WTC11 (cell line): ENCODE measurements at regions not wholly inside any gene's neighbourhood (a gene's known extent, or its start where the extent isn't known, plus 50 kb on each side); places are given as distances from the start of the nearest gene placed in this dataset.

Source experiments
- ATAC-seq: fragments of 200-7000 bp; cut with Tn5 transposase; 2 replicates; pipeline ENCODE4 v1.10.0; 2021; ENCODE audit warnings: mild to moderate bottlenecking, moderate library complexity
- CTCF ChIA-PET: fragments of 300-600 bp; sonication (Branson Sonifier 250); formaldehyde crosslinking; loops from one replicate; lab custom pipeline; 2021; ENCODE audit warnings: antibody characterized with exemption; lab: Charles Lee
- POLR2A ChIA-PET: fragments of 350-600 bp; sonication (Branson Sonifier 250); formaldehyde crosslinking; loops from one replicate; lab custom pipeline; 2021; ENCODE audit warnings: antibody characterized with exemption; lab: Charles Lee
- DNase-seq: peaks from one replicate; pipeline ENCODE4 v3.0.0; 2021; ENCODE audit warnings: low spot score
- H3K27ac Mint-ChIP-seq: 2 replicates; pipeline ENCODE4 v1.8.0; 2021; ENCODE audit warnings: mixed read lengths
- H3K27me3 Mint-ChIP-seq: 2 replicates; pipeline ENCODE4 v1.8.0; 2021; ENCODE audit warnings: low read depth, mild to moderate bottlenecking, moderate library complexity, mixed read lengths
- H3K36me3 Mint-ChIP-seq: 2 replicates; pipeline ENCODE4 v1.8.0; 2021; ENCODE audit warnings: mixed read lengths
- H3K4me1 Mint-ChIP-seq: 2 replicates; pipeline ENCODE4 v1.8.0; 2022; ENCODE audit warnings: mixed read lengths
- H3K4me3 Mint-ChIP-seq: 2 replicates; pipeline ENCODE4 v1.8.0; 2021; ENCODE audit warnings: mild to moderate bottlenecking, moderate library complexity, mixed read lengths
- H3K9me3 Mint-ChIP-seq: 2 replicates; pipeline ENCODE4 v1.8.0; 2021; ENCODE audit warnings: mixed read lengths
- AFF4 ChIP-seq: sonication (generic); formaldehyde crosslinking; IDR thresholded peaks from 2 replicates; pipeline ENCODE4 v1.8.1; 2023; ENCODE audit warnings: mild to moderate bottlenecking, missing genetic modification reagents, borderline replicate concordance
- CBFB ChIP-seq: sonication (generic); formaldehyde crosslinking; IDR thresholded peaks from 2 replicates; pipeline ENCODE4 v1.8.1; 2022; ENCODE audit warnings: mild to moderate bottlenecking, low read depth, missing genetic modification reagents
- ETV6 ChIP-seq: sonication (generic); formaldehyde crosslinking; IDR thresholded peaks from 2 replicates; pipeline ENCODE4 v1.8.1; 2022; ENCODE audit warnings: mild to moderate bottlenecking, missing genetic modification reagents
- GRHL2 ChIP-seq: fragments of 250-450 bp; sonication (Bioruptor Pico); IDR thresholded peaks from 2 replicates; pipeline ENCODE4 v1.8.0; 2022; ENCODE audit warnings: mild to moderate bottlenecking, moderate library complexity; ENCODE audit not compliant: insufficient replicate concordance, severe bottlenecking
- HMGXB4 ChIP-seq: sonication (generic); formaldehyde crosslinking; IDR thresholded peaks from 2 replicates; pipeline ENCODE4 v1.8.1; 2023; ENCODE audit warnings: mild to moderate bottlenecking, moderate library complexity, missing genetic modification reagents
- KAT7 ChIP-seq: sonication (generic); formaldehyde crosslinking; IDR thresholded peaks from 2 replicates; pipeline ENCODE4 v1.8.1; 2023; ENCODE audit warnings: missing genetic modification reagents, mild to moderate bottlenecking, borderline replicate concordance
- NFATC4 ChIP-seq: fragments of 250-450 bp; sonication (Bioruptor Pico); IDR thresholded peaks from 2 replicates; pipeline ENCODE4 v1.9.0; 2021; ENCODE audit warnings: mild to moderate bottlenecking
- SOX15 ChIP-seq: fragments of 250-450 bp; sonication (Bioruptor Pico); IDR thresholded peaks from 2 replicates; pipeline ENCODE4 v1.9.0; 2021; ENCODE audit warnings: mild to moderate bottlenecking
- TP53 ChIP-seq: sonication (generic); formaldehyde crosslinking; IDR thresholded peaks from 2 replicates; pipeline ENCODE4 v1.8.1; 2023; ENCODE audit warnings: mild to moderate bottlenecking, missing genetic modification reagents
- ZBTB21 ChIP-seq: sonication (generic); formaldehyde crosslinking; IDR thresholded peaks from 2 replicates; pipeline ENCODE4 v1.8.1; 2023; ENCODE audit warnings: mild to moderate bottlenecking, missing genetic modification reagents, borderline replicate concordance
- ZBTB43 ChIP-seq: sonication (generic); formaldehyde crosslinking; IDR thresholded peaks from 2 replicates; pipeline ENCODE4 v1.8.1; 2023; ENCODE audit warnings: mild to moderate bottlenecking, missing genetic modification reagents
- ZNF121 ChIP-seq: sonication (generic); formaldehyde crosslinking; IDR thresholded peaks from 2 replicates; pipeline ENCODE4 v1.8.0; 2023; ENCODE audit warnings: missing genetic modification reagents
- TF ChIP-seq, protein P1 (sequence below): sonication (generic); formaldehyde crosslinking; IDR thresholded peaks from 2 replicates; pipeline ENCODE4 v1.8.0; 2022; ENCODE audit warnings: mild to moderate bottlenecking, missing genetic modification reagents
- TF ChIP-seq, protein P2 (sequence below): sonication (generic); formaldehyde crosslinking; IDR thresholded peaks from 2 replicates; pipeline ENCODE4 v1.8.0; 2022; ENCODE audit warnings: mild to moderate bottlenecking, missing genetic modification reagents
- TF ChIP-seq, protein P3 (sequence below): fragments of 250-450 bp; sonication (Bioruptor Pico); IDR thresholded peaks from 2 replicates; pipeline ENCODE4 v1.9.0; 2021; ENCODE audit warnings: mild to moderate bottlenecking, borderline replicate concordance
- TF ChIP-seq, protein P4 (sequence below): fragments of 250-450 bp; sonication (Bioruptor Pico); IDR thresholded peaks from 2 replicates; pipeline ENCODE4 v1.9.0; 2021; ENCODE audit warnings: mild to moderate bottlenecking

- TF ChIP-seq, protein P1, sequence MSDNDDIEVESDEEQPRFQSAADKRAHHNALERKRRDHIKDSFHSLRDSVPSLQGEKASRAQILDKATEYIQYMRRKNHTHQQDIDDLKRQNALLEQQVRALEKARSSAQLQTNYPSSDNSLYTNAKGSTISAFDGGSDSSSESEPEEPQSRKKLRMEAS (CRISPR knock-in tag): no peak
Measured at GRCh38 chr6:9403736-9404135, 968.4 kb upstream of the SLC35B3 start (continued).

- TF ChIP-seq ETV6 (CRISPR knock-in tag) (no peak), SOX15 (CRISPR knock-in tag) (no peak), ZNF121 (CRISPR knock-in tag) (no peak), ZBTB43 (CRISPR knock-in tag) (no peak), HMGXB4 (CRISPR knock-in tag) (no peak), ZBTB21 (no peak), KAT7 (CRISPR knock-in tag) (no peak), TP53 (CRISPR knock-in tag) (no peak)
- TF ChIP-seq, protein P2, sequence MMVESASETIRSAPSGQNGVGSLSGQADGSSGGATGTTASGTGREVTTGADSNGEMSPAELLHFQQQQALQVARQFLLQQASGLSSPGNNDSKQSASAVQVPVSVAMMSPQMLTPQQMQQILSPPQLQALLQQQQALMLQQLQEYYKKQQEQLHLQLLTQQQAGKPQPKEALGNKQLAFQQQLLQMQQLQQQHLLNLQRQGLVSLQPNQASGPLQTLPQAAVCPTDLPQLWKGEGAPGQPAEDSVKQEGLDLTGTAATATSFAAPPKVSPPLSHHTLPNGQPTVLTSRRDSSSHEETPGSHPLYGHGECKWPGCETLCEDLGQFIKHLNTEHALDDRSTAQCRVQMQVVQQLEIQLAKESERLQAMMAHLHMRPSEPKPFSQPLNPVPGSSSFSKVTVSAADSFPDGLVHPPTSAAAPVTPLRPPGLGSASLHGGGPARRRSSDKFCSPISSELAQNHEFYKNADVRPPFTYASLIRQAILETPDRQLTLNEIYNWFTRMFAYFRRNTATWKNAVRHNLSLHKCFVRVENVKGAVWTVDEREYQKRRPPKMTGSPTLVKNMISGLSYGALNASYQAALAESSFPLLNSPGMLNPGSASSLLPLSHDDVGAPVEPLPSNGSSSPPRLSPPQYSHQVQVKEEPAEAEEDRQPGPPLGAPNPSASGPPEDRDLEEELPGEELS (CRISPR knock-in tag): no peak
- TF ChIP-seq, protein P3, sequence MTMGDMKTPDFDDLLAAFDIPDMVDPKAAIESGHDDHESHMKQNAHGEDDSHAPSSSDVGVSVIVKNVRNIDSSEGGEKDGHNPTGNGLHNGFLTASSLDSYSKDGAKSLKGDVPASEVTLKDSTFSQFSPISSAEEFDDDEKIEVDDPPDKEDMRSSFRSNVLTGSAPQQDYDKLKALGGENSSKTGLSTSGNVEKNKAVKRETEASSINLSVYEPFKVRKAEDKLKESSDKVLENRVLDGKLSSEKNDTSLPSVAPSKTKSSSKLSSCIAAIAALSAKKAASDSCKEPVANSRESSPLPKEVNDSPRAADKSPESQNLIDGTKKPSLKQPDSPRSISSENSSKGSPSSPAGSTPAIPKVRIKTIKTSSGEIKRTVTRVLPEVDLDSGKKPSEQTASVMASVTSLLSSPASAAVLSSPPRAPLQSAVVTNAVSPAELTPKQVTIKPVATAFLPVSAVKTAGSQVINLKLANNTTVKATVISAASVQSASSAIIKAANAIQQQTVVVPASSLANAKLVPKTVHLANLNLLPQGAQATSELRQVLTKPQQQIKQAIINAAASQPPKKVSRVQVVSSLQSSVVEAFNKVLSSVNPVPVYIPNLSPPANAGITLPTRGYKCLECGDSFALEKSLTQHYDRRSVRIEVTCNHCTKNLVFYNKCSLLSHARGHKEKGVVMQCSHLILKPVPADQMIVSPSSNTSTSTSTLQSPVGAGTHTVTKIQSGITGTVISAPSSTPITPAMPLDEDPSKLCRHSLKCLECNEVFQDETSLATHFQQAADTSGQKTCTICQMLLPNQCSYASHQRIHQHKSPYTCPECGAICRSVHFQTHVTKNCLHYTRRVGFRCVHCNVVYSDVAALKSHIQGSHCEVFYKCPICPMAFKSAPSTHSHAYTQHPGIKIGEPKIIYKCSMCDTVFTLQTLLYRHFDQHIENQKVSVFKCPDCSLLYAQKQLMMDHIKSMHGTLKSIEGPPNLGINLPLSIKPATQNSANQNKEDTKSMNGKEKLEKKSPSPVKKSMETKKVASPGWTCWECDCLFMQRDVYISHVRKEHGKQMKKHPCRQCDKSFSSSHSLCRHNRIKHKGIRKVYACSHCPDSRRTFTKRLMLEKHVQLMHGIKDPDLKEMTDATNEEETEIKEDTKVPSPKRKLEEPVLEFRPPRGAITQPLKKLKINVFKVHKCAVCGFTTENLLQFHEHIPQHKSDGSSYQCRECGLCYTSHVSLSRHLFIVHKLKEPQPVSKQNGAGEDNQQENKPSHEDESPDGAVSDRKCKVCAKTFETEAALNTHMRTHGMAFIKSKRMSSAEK (CRISPR knock-in tag): no peak
- ATAC-seq: no peak
- Mint-ChIP-seq H3K27me3 (peaks cover 10% of the 10 kb centered on the region), H3K27ac (no peak overlapping the region), H3K4me1 (peaks cover 10% of the 10 kb centered on the region), H3K36me3 (no peaks in the 10 kb centered on the region), H3K4me3 (no peak overlapping the region), H3K9me3 (no peaks in the 10 kb centered on the region)
- DNase-seq: no peak
- ChIA-PET CTCF (no interaction called here), POLR2A (no interaction called here)
Measured at GRCh38 chr6:9401960-9402359, 966.6 kb upstream of the SLC35B3 start.

- ChIA-PET POLR2A (no interaction called here), CTCF (no interaction called here)
- no peaks in the 10 kb centered on the region for H3K9me3 Mint-ChIP-seq
- no peak overlapping the region for H3K4me3 Mint-ChIP-seq
- ATAC-seq: no peak
- H3K4me1 Mint-ChIP-seq: peaks cover 5% of the 10 kb centered on the region
- no peak for DNase-seq
- no peaks in the 10 kb centered on the region for H3K36me3 Mint-ChIP-seq
- H3K27me3 Mint-ChIP-seq: peaks cover 5% of the 10 kb centered on the region
- H3K27ac Mint-ChIP-seq: no peak overlapping the region
- TF ChIP-seq TP53 (CRISPR knock-in tag): no peak
- TF ChIP-seq NFATC4 (CRISPR knock-in tag): no peak
- no peak for TF ChIP-seq AFF4 (CRISPR knock-in tag)
- no peak for TF ChIP-seq CBFB
- no peak for TF ChIP-seq GRHL2 (CRISPR knock-in tag)
- TF ChIP-seq, protein P1 (CRISPR knock-in tag): no peak
- TF ChIP-seq, protein P4, sequence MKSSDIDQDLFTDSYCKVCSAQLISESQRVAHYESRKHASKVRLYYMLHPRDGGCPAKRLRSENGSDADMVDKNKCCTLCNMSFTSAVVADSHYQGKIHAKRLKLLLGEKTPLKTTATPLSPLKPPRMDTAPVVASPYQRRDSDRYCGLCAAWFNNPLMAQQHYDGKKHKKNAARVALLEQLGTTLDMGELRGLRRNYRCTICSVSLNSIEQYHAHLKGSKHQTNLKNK (CRISPR knock-in tag): no peak
Measured at GRCh38 chr6:9399916-9400315, 964.6 kb upstream of the SLC35B3 start.
